ENCODE measurements at regions not wholly inside any gene's neighbourhood (a gene's known extent, or its start where the extent isn't known, plus 50 kb on each side); places are given as distances from the start of the nearest gene placed in this dataset.

- H3K4me1 ChIP-seq (replicated peaks; ENCODE audit: insufficient read depth), result no peaks in the 10 kb centered on the region
- CTCF ChIA-PET, result no interaction called here
- BruUV-seq (replicated peaks), result no TSS peak
- no peaks in the 10 kb centered on the region for H3K9me2 ChIP-seq (ENCODE audit: insufficient read depth)
- H3K79me2 ChIP-seq (ENCODE audit: low read depth), result no peaks in the 10 kb centered on the region
- TF ChIP-seq EZH2 (IDR thresholded peaks at IDR 0.05; ENCODE audit: low read depth), result no peak
- no peak for TF ChIP-seq CTCF (conservative IDR thresholded peaks at IDR 0.05)
- H3K4me3 ChIP-seq, result no peak overlapping the region
- H3K36me3 ChIP-seq (ENCODE audit: low read depth), result no peaks in the 10 kb centered on the region
- intact Hi-C loops (cut with micrococcal nuclease; ENCODE audit: unreplicated experiment), result no loop called here
- H3K27me3 ChIP-seq (ENCODE audit: insufficient read depth, low read depth), result peaks cover 20% of the 10 kb centered on the region
- H3K9me3 ChIP-seq (ENCODE audit: insufficient read depth, low read depth), result no peaks in the 10 kb centered on the region
- no peaks in the 10 kb centered on the region for H3F3A ChIP-seq (ENCODE audit: insufficient read depth, low read depth)
- no peak overlapping the region for H3K27ac ChIP-seq
- no peak for DNase-seq
- no peak overlapping the region for H2AFZ ChIP-seq
- H3K4me2 ChIP-seq, result no peak overlapping the region
- POLR2A ChIA-PET (ENCODE audit: unreplicated experiment), result no interaction called here
- H4K20me1 ChIP-seq (ENCODE audit: insufficient read depth), result no peaks in the 10 kb centered on the region
These were observed 615.7 kb upstream of the SALL1 start for GRCh38 chr16:51766739-51767138.

GRCh38 chr16:51763072-51763661 is 612.1 kb upstream of the SALL1 start:
- CTCF ChIA-PET, result no interaction called here
- peaks cover 37% of the 10 kb centered on the region for H3K27me3 ChIP-seq (ENCODE audit: insufficient read depth, low read depth)
- no peak overlapping the region for H2AFZ ChIP-seq
- POLR2A ChIA-PET (ENCODE audit: unreplicated experiment), result no interaction called here
- no peaks in the 10 kb centered on the region for H3K79me2 ChIP-seq (ENCODE audit: low read depth)
- H3K9me2 ChIP-seq (ENCODE audit: insufficient read depth), result no peaks in the 10 kb centered on the region
- H4K20me1 ChIP-seq (ENCODE audit: insufficient read depth), result no peaks in the 10 kb centered on the region
- no TSS peak for BruUV-seq (replicated peaks)
- DNase-seq, result no peak
- no peaks in the 10 kb centered on the region for H3F3A ChIP-seq (ENCODE audit: insufficient read depth, low read depth)
- no peak overlapping the region for H3K4me3 ChIP-seq
- TF ChIP-seq EZH2 (IDR thresholded peaks at IDR 0.05; ENCODE audit: low read depth) (no peak), CTCF (conservative IDR thresholded peaks at IDR 0.05) (no peak)
- no peaks in the 10 kb centered on the region for H3K36me3 ChIP-seq (ENCODE audit: low read depth)
- no peaks in the 10 kb centered on the region for H3K9me3 ChIP-seq (ENCODE audit: insufficient read depth, low read depth)
- no peak overlapping the region for H3K4me2 ChIP-seq
- H3K4me1 ChIP-seq (replicated peaks; ENCODE audit: insufficient read depth), result no peaks in the 10 kb centered on the region
- intact Hi-C loops (cut with micrococcal nuclease; ENCODE audit: unreplicated experiment), result no loop called here
- H3K27ac ChIP-seq, result no peak overlapping the region

- CTCF ChIA-PET, result interaction anchor here (0.7 kb wide), 1 partner anchor 927 kb away, joined by 10 read pairs; no protein-coding TSS in a partner anchor
- BruUV-seq (replicated peaks), result no TSS peak
- Histone ChIP-seq H3K79me2 (ENCODE audit: low read depth) (no peaks in the 10 kb centered on the region), H3K36me3 (ENCODE audit: low read depth) (no peaks in the 10 kb centered on the region), H3K9me2 (ENCODE audit: insufficient read depth) (no peaks in the 10 kb centered on the region), H3K4me2 (no peak overlapping the region), H3K9me3 (ENCODE audit: insufficient read depth, low read depth) (no peaks in the 10 kb centered on the region), H3K4me3 (no peak overlapping the region), H3K27me3 (ENCODE audit: insufficient read depth, low read depth) (peaks cover 45% of the 10 kb centered on the region), H2AFZ (peak overlapping the region; percentile 9; the same call in 1 of the 2 replicates), H4K20me1 (ENCODE audit: insufficient read depth) (no peaks in the 10 kb centered on the region), H3F3A (ENCODE audit: insufficient read depth, low read depth) (no peaks in the 10 kb centered on the region), H3K27ac (no peak overlapping the region), H3K4me1 (replicated peaks; ENCODE audit: insufficient read depth) (no peaks in the 10 kb centered on the region)
- POLR2A ChIA-PET (ENCODE audit: unreplicated experiment), result no interaction called here
- DNase-seq, result peak in 1 of 2 experiments; percentile 37
- intact Hi-C loops (cut with micrococcal nuclease; ENCODE audit: unreplicated experiment), result no loop called here
- TF ChIP-seq CTCF (conservative IDR thresholded peaks at IDR 0.05), result peak; percentile 89
- no peak for TF ChIP-seq EZH2 (IDR thresholded peaks at IDR 0.05; ENCODE audit: low read depth)
These were observed 611.3 kb upstream of the SALL1 start for GRCh38 chr16:51762081-51762996.
